HCT116 (cell line): ENCODE measurements at regions not wholly inside any gene's neighbourhood (a gene's known extent, or its start where the extent isn't known, plus 50 kb on each side); places are given as distances from the start of the nearest gene placed in this dataset.

Source experiments
- ATAC-seq: fragments of 200-7000 bp; cut with Tn5 transposase; 2 replicates; pipeline ENCODE4 v1.9.1; 2020; ENCODE audit warnings: mild to moderate bottlenecking, moderate library complexity
- BruUV-seq: library from RNA; stranded (reverse); fragments of 400-500 nt; replicated peaks from 2 replicates; lab custom pipeline; 2021; lab: Mats Ljungman, UMichigan
- CTCF ChIA-PET: fragments of 300-600 bp; sonication (Branson Sonifier 250); formaldehyde crosslinking; loops from one replicate; lab custom pipeline; 2021; ENCODE audit warnings: antibody characterized with exemption; lab: Charles Lee
- POLR2A ChIA-PET: fragments of 300-600, 350-600 bp; sonication (Branson Sonifier 250); formaldehyde crosslinking; loops from one replicate; lab custom pipeline; 2021; ENCODE audit warnings: antibody characterized with exemption; lab: Charles Lee
- RAD21 ChIA-PET, 2 experiments: fragments of 300-600 bp; sonication (Branson Sonifier 250); formaldehyde crosslinking; loops; one replicate each; lab custom pipeline; 2023; ENCODE audit warnings: low total read pairs in 2 of 2; ENCODE audit not compliant: uncharacterized antibody in 2 of 2, unreplicated experiment in 2 of 2, low non-redundant PET in 1 of 2; lab: Charles Lee
- DNase-seq: peaks from one replicate; pipeline ENCODE4 v3.0.0-alpha.2; 2010; ENCODE audit warnings: low read depth, low spot score
- H2AFZ ChIP-seq: fragments of 200-600 bp; shearing (Covaris generic), sonication (generic); 2 replicates; pipeline ENCODE4 v1.6.1; 2017; ENCODE audit warnings: low read depth, mixed run types, mixed read lengths, antibody characterized with exemption, low read length; ENCODE audit not compliant: poor library complexity, severe bottlenecking
- H3K27ac ChIP-seq: 2 replicates; pipeline ENCODE4 v1.5.1; 2012; ENCODE audit warnings: low read depth, low read length
- H3K27me3 ChIP-seq: fragments of 200-600 bp; sonication (generic); 2 replicates; pipeline ENCODE4 v1.6.1; 2016; ENCODE audit warnings: mixed run types, low read length, mixed read lengths; ENCODE audit not compliant: insufficient read depth
- H3K36me3 ChIP-seq, 2 experiments: fragments of 200-500 bp in 1 of 2; fragments of 200-600 bp in 1 of 2; sonication (Bioruptor generic) in 1 of 2; sonication (generic) in 1 of 2; 2 replicates each; pipeline versions ENCODE4 v1.5.1 to v1.6.1; 2014 to 2016; ENCODE audit warnings: low read length in 2 of 2, inconsistent platforms in 1 of 2, mixed read lengths in 1 of 2, mixed run types in 1 of 2; ENCODE audit not compliant: insufficient read depth in 2 of 2, control insufficient read depth in 1 of 2
- H3K4me1 ChIP-seq, 2 experiments: fragments of 200-600 bp in 1 of 2; sonication (generic) in 1 of 2; 2 replicates each; pipeline versions ENCODE4 v1.5.1 to v1.6.1; 2012 to 2017; ENCODE audit warnings: low read length in 2 of 2, inconsistent platforms in 1 of 2, mild to moderate bottlenecking in 1 of 2, mixed read lengths in 1 of 2, mixed run types in 1 of 2, moderate library complexity in 1 of 2; ENCODE audit not compliant: insufficient read depth in 2 of 2, control insufficient read depth in 1 of 2
- H3K4me2 ChIP-seq: fragments of 200-600 bp; sonication (generic); 2 replicates; pipeline ENCODE4 v1.6.1; 2017; ENCODE audit warnings: mixed run types, low read length, mixed read lengths
- H3K4me3 ChIP-seq, 2 experiments: fragments of 200-600 bp in 1 of 2; sonication (generic) in 1 of 2; replicated peaks in 1 of 2; 2 replicates each; pipeline ENCODE4 v1.5.1; 2011 to 2016; ENCODE audit warnings: low read length in 2 of 2, control low read depth in 1 of 2, low read depth in 1 of 2, mild to moderate bottlenecking in 1 of 2, mixed read lengths in 1 of 2, mixed run types in 1 of 2
- H3K79me2 ChIP-seq: fragments of 200-600 bp; sonication (generic); 2 replicates; pipeline ENCODE4 v1.6.1; 2017; ENCODE audit warnings: mild to moderate bottlenecking, mixed run types, low read length, moderate library complexity, mixed read lengths; ENCODE audit not compliant: insufficient read depth
- H3K9ac ChIP-seq: fragments of 200-600 bp; sonication (generic); 2 replicates; pipeline ENCODE4 v1.6.1; 2016; ENCODE audit warnings: low read length, mixed read lengths
- H3K9me2 ChIP-seq: fragments of 200-600 bp; sonication (generic), shearing (Covaris generic); 2 replicates; pipeline ENCODE4 v1.6.1; 2017; ENCODE audit warnings: mixed run types, mild to moderate bottlenecking, moderate library complexity; ENCODE audit not compliant: insufficient read depth
- H3K9me3 ChIP-seq, 2 experiments: fragments of 200-500 bp in 1 of 2; fragments of 200-600 bp in 1 of 2; sonication (Bioruptor generic) in 1 of 2; sonication (generic) in 1 of 2; 2 replicates each; pipeline ENCODE4 v1.6.1; 2014 to 2017; ENCODE audit warnings: low read length in 2 of 2, mixed read lengths in 2 of 2, inconsistent platforms in 1 of 2, low read depth in 1 of 2, mild to moderate bottlenecking in 1 of 2, mixed run types in 1 of 2, moderate library complexity in 1 of 2; ENCODE audit not compliant: control insufficient read depth in 1 of 2, insufficient read depth in 1 of 2
- H4K20me1 ChIP-seq: fragments of 200-600 bp; sonication (generic), shearing (Covaris generic); 2 replicates; pipeline ENCODE4 v1.6.1; 2017; ENCODE audit warnings: mixed run types, mild to moderate bottlenecking, moderate library complexity; ENCODE audit not compliant: insufficient read depth
- CBX3 ChIP-seq: IDR thresholded peaks from 2 replicates; pipeline ENCODE4 v1.6.1; 2012; ENCODE audit warnings: low read depth
- CEBPB ChIP-seq: IDR thresholded peaks from 2 replicates; pipeline ENCODE4 v1.6.1; 2012; ENCODE audit warnings: low read depth
- EGR1 ChIP-seq: IDR thresholded peaks from 2 replicates; pipeline ENCODE4 v1.6.1; 2012; ENCODE audit warnings: low read depth
- ELF1 ChIP-seq: IDR thresholded peaks from 2 replicates; pipeline ENCODE4 v1.6.1; 2012; ENCODE audit warnings: low read depth, borderline replicate concordance
- EZH2 ChIP-seq: fragments of 200-600 bp; sonication (generic); IDR thresholded peaks from 2 replicates; pipeline ENCODE4 v1.6.1; 2017; ENCODE audit warnings: antibody characterized with exemption, mixed run types
- EZH2phosphoT487 ChIP-seq: fragments of 200-600 bp; IDR thresholded peaks from 2 replicates; pipeline ENCODE4 v1.6.1; 2018; ENCODE audit warnings: antibody characterized with exemption, borderline replicate concordance
- FOSL1 ChIP-seq: IDR thresholded peaks from 2 replicates; pipeline ENCODE4 v1.6.1; 2012; ENCODE audit warnings: low read depth
- RAD21 ChIP-seq: IDR thresholded peaks from 2 replicates; pipeline ENCODE4 v1.6.1; 2012; ENCODE audit warnings: low read depth, mild to moderate bottlenecking
- SIN3A ChIP-seq: IDR thresholded peaks from 2 replicates; pipeline ENCODE4 v1.6.1; 2012; ENCODE audit warnings: low read depth
- SRF ChIP-seq: IDR thresholded peaks from 2 replicates; pipeline ENCODE4 v1.6.1; 2012; ENCODE audit warnings: low read depth
- TCF7L2 ChIP-seq: IDR thresholded peaks from 2 replicates; pipeline ENCODE4 v1.7.0; 2011; ENCODE audit warnings: borderline replicate concordance, inconsistent platforms; ENCODE audit not compliant: insufficient read depth, insufficient read length; ENCODE audit errors: extremely low read depth
- ZFX ChIP-seq: fragments of 450-650 bp; IDR thresholded peaks from 2 replicates; pipeline ENCODE4 v1.6.1; 2017
- ZNF274 ChIP-seq: fragments of 200-500 bp; sonication (Bioruptor generic); IDR thresholded peaks from 2 replicates; pipeline ENCODE4 v1.6.1; 2014; ENCODE audit warnings: mild to moderate bottlenecking, low read depth, low read length, inconsistent platforms
- intact Hi-C: fragments of 100-400 bp; cut with micrococcal nuclease; formaldehyde crosslinking; loops from 2 replicates; pipeline ENCODE4 v1.10.0; 2022
- TF ChIP-seq, protein P1 (sequence below), 3 experiments: fragments of 200-600 bp in 1 of 3; sonication (generic) in 1 of 3; IDR thresholded peaks in 2 of 3; conservative IDR thresholded peaks in 1 of 3; 2 replicates each; pipeline ENCODE4 v1.5.1; 2012 to 2017; ENCODE audit warnings: low read depth in 2 of 3, low read length in 2 of 3, antibody characterized with exemption in 1 of 3, borderline replicate concordance in 1 of 3, control low read depth in 1 of 3, mild to moderate bottlenecking in 1 of 3, mixed read lengths in 1 of 3, mixed run types in 1 of 3, moderate library complexity in 1 of 3; ENCODE audit not compliant: insufficient read depth in 1 of 3
- TF ChIP-seq, protein P2 (sequence below): IDR thresholded peaks from 2 replicates; pipeline ENCODE4 v1.6.1; 2012
- TF ChIP-seq, protein P3 (sequence below): IDR thresholded peaks from 2 replicates; pipeline ENCODE4 v1.6.1; 2012

DNA sequence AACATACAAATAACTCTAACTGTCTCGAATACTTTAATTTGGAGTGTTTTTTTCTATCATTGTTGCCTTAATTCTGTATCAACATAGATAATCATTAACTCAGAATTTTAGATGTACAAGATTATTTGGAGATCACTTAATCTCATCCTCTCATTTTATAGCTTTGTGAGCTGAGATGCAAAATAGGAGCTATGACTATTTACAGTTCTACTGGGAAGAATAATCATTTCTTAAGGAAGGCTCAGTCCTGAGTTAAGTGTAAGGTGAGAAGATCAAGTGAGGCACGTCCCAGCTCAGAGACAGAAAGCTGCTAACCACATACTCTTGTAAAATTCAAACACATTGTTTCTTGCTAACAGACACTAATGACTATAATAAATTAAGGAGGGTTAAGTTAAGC is 66.2 kb downstream of the CCDC54 start:
- no peaks in the 10 kb centered on the region for H3K79me2 ChIP-seq

DNA sequence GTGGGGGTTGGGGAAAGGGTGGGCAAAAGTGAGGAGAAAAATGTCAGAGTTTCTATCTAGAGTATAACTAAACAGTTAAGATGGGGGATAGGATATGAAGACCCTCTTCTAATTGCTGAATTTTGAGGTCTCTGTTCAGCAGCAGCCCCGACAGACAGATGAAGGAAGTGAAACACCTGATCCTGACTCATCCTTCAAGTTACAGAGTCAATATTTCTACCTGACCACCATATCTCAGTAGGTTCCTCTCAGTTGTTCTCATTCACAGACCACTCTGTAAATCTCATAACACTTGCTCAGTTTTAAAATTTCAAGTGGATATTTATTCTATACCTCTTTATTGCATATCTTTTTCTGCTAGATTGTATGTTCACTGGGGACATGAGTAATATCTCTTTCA is 69.5 kb downstream of the CCDC54 start:
- ChIA-PET POLR2A (no interaction called here), CTCF (no interaction called here), RAD21 (no interaction called here)
- Histone ChIP-seq H3K79me2 (no peaks in the 10 kb centered on the region), H3K4me2 (no peak overlapping the region), H3K9ac (no peak overlapping the region), H3K27me3 (no peaks in the 10 kb centered on the region), H3K4me1 (peaks cover 0 to 7% of the 10 kb centered on the region in 2 experiments; a peak in 1 of 4 replicates), H3K36me3 (no peaks in the 10 kb centered on the region), H3K9me3 (no peaks in the 10 kb centered on the region), H2AFZ (no peak overlapping the region), H4K20me1 (no peaks in the 10 kb centered on the region), H3K4me3 (no peak overlapping the region), H3K27ac (no peak overlapping the region), H3K9me2 (peaks cover 4% of the 10 kb centered on the region; the same call in 1 of the 2 replicates)
- no peak for TF ChIP-seq CEBPB
- no peak for TF ChIP-seq FOSL1
- no peak for TF ChIP-seq CBX3
- TF ChIP-seq EZH2: no peak
- no peak for TF ChIP-seq SRF
- no peak for TF ChIP-seq ELF1
- TF ChIP-seq ZNF274: no peak
- TF ChIP-seq, protein P1, sequence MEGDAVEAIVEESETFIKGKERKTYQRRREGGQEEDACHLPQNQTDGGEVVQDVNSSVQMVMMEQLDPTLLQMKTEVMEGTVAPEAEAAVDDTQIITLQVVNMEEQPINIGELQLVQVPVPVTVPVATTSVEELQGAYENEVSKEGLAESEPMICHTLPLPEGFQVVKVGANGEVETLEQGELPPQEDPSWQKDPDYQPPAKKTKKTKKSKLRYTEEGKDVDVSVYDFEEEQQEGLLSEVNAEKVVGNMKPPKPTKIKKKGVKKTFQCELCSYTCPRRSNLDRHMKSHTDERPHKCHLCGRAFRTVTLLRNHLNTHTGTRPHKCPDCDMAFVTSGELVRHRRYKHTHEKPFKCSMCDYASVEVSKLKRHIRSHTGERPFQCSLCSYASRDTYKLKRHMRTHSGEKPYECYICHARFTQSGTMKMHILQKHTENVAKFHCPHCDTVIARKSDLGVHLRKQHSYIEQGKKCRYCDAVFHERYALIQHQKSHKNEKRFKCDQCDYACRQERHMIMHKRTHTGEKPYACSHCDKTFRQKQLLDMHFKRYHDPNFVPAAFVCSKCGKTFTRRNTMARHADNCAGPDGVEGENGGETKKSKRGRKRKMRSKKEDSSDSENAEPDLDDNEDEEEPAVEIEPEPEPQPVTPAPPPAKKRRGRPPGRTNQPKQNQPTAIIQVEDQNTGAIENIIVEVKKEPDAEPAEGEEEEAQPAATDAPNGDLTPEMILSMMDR (IDR thresholded peaks at IDR 0.05 in 2 of 3, conservative IDR thresholded peaks at IDR 0.05 in 1 of 3; ENCODE audit: borderline replicate concordance in 1 of 3, insufficient read depth in 1 of 3, low read depth in 2 of 3, low read length in 2 of 3): no peak
- no peak for TF ChIP-seq RAD21
- TF ChIP-seq, protein P2, sequence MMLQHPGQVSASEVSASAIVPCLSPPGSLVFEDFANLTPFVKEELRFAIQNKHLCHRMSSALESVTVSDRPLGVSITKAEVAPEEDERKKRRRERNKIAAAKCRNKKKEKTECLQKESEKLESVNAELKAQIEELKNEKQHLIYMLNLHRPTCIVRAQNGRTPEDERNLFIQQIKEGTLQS: no peak
- TF ChIP-seq, protein P3, sequence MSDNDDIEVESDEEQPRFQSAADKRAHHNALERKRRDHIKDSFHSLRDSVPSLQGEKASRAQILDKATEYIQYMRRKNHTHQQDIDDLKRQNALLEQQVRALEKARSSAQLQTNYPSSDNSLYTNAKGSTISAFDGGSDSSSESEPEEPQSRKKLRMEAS: no peak
- no peak for TF ChIP-seq EZH2phosphoT487
- TF ChIP-seq SIN3A: no peak
- no peak for TF ChIP-seq TCF7L2
- DNase-seq (no peak), ATAC-seq (no peak)
- no TSS peak for BruUV-seq
- intact Hi-C loops: no loop called here

More for the DNA sequence above, 66.2 kb downstream of the CCDC54 start:
- Histone ChIP-seq H3K27me3 (no peaks in the 10 kb centered on the region), H3K9ac (no peak overlapping the region), H4K20me1 (no peaks in the 10 kb centered on the region), H3K9me2 (no peaks in the 10 kb centered on the region), H3K4me1 (no peaks in the 10 kb centered on the region), H3K27ac (no peak overlapping the region), H3K4me2 (no peak overlapping the region), H2AFZ (no peak overlapping the region), H3K36me3 (no peaks in the 10 kb centered on the region), H3K9me3 (no peaks in the 10 kb centered on the region), H3K4me3 (no peak overlapping the region)
- ChIA-PET CTCF (interaction anchor here (0.6 to 1.2 kb wide), 2 partner anchors 14 to 41 kb away, joined by 3 read pairs; no protein-coding TSS in a partner anchor), RAD21 (no interaction called here), POLR2A (no interaction called here)
- ATAC-seq (no peak), DNase-seq (no peak)
- no TSS peak for BruUV-seq
- TF ChIP-seq, protein P2: no peak
- TF ChIP-seq SRF (no peak), ZFX (no peak), EZH2phosphoT487 (no peak), ELF1 (no peak), EGR1 (no peak)
- intact Hi-C loops: no loop called here
